ENCODE measurements at regions not wholly inside any gene's neighbourhood (a gene's known extent, or its start where the extent isn't known, plus 50 kb on each side); places are given as distances from the start of the nearest gene placed in this dataset.

DNA sequence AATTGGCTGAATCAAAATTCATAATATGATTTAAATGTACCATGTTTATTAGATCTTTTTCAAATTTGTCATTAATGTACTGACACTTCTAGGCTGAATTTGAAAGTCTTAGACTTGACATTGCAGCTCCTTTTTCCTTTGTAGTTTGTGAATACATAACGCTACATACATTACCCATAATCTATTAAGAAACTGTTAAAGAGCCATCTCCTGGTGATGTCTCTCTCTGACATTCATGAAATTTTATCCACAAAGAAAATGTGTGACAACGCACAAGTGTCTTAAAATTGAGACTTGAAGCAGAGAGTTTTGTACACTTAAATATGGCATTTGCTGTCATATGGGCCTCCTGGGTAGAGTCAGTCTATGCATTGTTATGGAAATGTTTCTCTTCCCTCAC, 320.2 kb upstream of the ARGLU1 start:
- no peak for TF ChIP-seq POLR2A (IDR thresholded peaks at IDR 0.05)
- TF ChIP-seq, protein P1, sequence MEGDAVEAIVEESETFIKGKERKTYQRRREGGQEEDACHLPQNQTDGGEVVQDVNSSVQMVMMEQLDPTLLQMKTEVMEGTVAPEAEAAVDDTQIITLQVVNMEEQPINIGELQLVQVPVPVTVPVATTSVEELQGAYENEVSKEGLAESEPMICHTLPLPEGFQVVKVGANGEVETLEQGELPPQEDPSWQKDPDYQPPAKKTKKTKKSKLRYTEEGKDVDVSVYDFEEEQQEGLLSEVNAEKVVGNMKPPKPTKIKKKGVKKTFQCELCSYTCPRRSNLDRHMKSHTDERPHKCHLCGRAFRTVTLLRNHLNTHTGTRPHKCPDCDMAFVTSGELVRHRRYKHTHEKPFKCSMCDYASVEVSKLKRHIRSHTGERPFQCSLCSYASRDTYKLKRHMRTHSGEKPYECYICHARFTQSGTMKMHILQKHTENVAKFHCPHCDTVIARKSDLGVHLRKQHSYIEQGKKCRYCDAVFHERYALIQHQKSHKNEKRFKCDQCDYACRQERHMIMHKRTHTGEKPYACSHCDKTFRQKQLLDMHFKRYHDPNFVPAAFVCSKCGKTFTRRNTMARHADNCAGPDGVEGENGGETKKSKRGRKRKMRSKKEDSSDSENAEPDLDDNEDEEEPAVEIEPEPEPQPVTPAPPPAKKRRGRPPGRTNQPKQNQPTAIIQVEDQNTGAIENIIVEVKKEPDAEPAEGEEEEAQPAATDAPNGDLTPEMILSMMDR (IDR thresholded peaks at IDR 0.05), result no peak

Data from thyroid gland (tissue), 4 donors.